ENCODE measurements at regions not wholly inside any gene's neighbourhood (a gene's known extent, or its start where the extent isn't known, plus 50 kb on each side); places are given as distances from the start of the nearest gene placed in this dataset.
"Not testable (repeated sequence)": the region's sequence is repeated elsewhere in the genome, so short reads cannot be mapped to it uniquely, and the experiment has no call there.

DNA sequence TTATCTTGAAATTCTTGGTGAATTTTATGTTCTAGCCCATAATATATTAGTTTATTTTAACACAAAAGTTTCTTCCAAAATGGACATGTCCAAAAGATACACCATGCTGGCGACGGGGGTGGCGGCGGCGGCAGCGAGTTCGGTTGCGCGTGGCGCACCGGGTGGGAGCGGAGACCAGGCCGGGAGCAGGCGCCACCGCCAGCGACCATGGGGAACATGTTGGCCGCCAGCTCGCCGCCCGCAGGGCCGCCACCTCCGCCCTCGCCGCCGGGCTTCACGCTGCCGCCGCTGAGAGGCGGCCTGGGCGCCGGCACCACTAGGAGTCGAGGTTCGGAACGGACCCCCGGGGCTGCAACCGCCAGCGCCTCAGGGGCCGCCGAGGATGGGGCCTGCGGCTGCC, 167.2 kb downstream of the POTEG start:
- H4K91ac ChIP-seq (ENCODE audit: low read depth, low read length, poor library complexity); H3K23ac ChIP-seq (ENCODE audit: low read depth, low read length, poor library complexity); H3K14ac ChIP-seq (ENCODE audit: low read length); DNase-seq (ENCODE audit: low spot score); H3K27me3 ChIP-seq (ENCODE audit: control insufficient read depth in 3 of 3, insufficient read depth in 3 of 3, low read depth in 1 of 3, low read length in 3 of 3); H4K8ac ChIP-seq (ENCODE audit: low read depth, low read length); H2AK5ac ChIP-seq (ENCODE audit: low read depth, low read length); H3K18ac ChIP-seq (ENCODE audit: low read length); H3K9ac ChIP-seq (ENCODE audit: low read depth, low read length, poor library complexity); H2BK15ac ChIP-seq (ENCODE audit: low read length); H3K4me3 ChIP-seq (ENCODE audit: low read length in 2 of 2); H3K79me1 ChIP-seq (ENCODE audit: low read depth, low read length); H3K9me3 ChIP-seq (replicated peaks in 1 of 2; ENCODE audit: control insufficient read depth in 2 of 2, insufficient read depth in 1 of 2, low read depth in 1 of 2, low read length in 2 of 2); H3K27ac ChIP-seq (replicated peaks; ENCODE audit: low read length); H2BK5ac ChIP-seq (ENCODE audit: low read length); H2BK12ac ChIP-seq (ENCODE audit: low read length); H3K4me1 ChIP-seq (ENCODE audit: control insufficient read depth in 2 of 2, insufficient read depth in 1 of 2, low read depth in 1 of 2, low read length in 2 of 2); H3K4me2 ChIP-seq (ENCODE audit: insufficient read depth, low read length, poor library complexity, severe bottlenecking); H3K36me3 ChIP-seq (replicated peaks in 1 of 2; ENCODE audit: control insufficient read depth in 2 of 2, insufficient read depth in 2 of 2, low read length in 2 of 2); H2BK120ac ChIP-seq (ENCODE audit: low read depth, low read length); H2AFZ ChIP-seq (ENCODE audit: low read length); H3K4ac ChIP-seq (ENCODE audit: low read length): not testable (repeated sequence)
- WGBS, 2 donors (ENCODE audit: extremely low coverage in 2 of 2, insufficient read length in 2 of 2, insufficient replicate concordance in 1 of 2): no CpG with 5 or more reads among the region's 40 CpGs

- not testable (repeated sequence) for H3K27ac ChIP-seq (replicated peaks; ENCODE audit: low read length); H2BK12ac ChIP-seq (ENCODE audit: low read length); H2BK15ac ChIP-seq (ENCODE audit: low read length); H3K4me3 ChIP-seq (ENCODE audit: low read length in 2 of 2); H3K36me3 ChIP-seq (replicated peaks in 1 of 2; ENCODE audit: control insufficient read depth in 2 of 2, insufficient read depth in 2 of 2, low read length in 2 of 2); H4K91ac ChIP-seq (ENCODE audit: low read depth, low read length, poor library complexity); H2BK5ac ChIP-seq (ENCODE audit: low read length); H3K4me2 ChIP-seq (ENCODE audit: insufficient read depth, low read length, poor library complexity, severe bottlenecking); H4K8ac ChIP-seq (ENCODE audit: low read depth, low read length); H3K79me1 ChIP-seq (ENCODE audit: low read depth, low read length); H2AK5ac ChIP-seq (ENCODE audit: low read depth, low read length); H3K9me3 ChIP-seq (replicated peaks in 1 of 2; ENCODE audit: control insufficient read depth in 2 of 2, insufficient read depth in 1 of 2, low read depth in 1 of 2, low read length in 2 of 2); H3K9ac ChIP-seq (ENCODE audit: low read depth, low read length, poor library complexity); H3K4me1 ChIP-seq (ENCODE audit: control insufficient read depth in 2 of 2, insufficient read depth in 1 of 2, low read depth in 1 of 2, low read length in 2 of 2); H3K18ac ChIP-seq (ENCODE audit: low read length); H3K23ac ChIP-seq (ENCODE audit: low read depth, low read length, poor library complexity); H3K4ac ChIP-seq (ENCODE audit: low read length); H3K14ac ChIP-seq (ENCODE audit: low read length); H2AFZ ChIP-seq (ENCODE audit: low read length); DNase-seq (ENCODE audit: low spot score); H3K27me3 ChIP-seq (ENCODE audit: control insufficient read depth in 3 of 3, insufficient read depth in 3 of 3, low read depth in 1 of 3, low read length in 3 of 3); H2BK120ac ChIP-seq (ENCODE audit: low read depth, low read length)
- WGBS, 2 donors (ENCODE audit: extremely low coverage in 2 of 2, insufficient read length in 2 of 2, insufficient replicate concordance in 1 of 2): no CpG with 5 or more reads among the region's 16 CpGs
These were observed 166.5 kb downstream of the POTEG start for GRCh38 chr14:19267636-19268035.

- not testable (repeated sequence) for H3K9me3 ChIP-seq (replicated peaks in 1 of 2; ENCODE audit: control insufficient read depth in 2 of 2, insufficient read depth in 1 of 2, low read depth in 1 of 2, low read length in 2 of 2); H3K4ac ChIP-seq (ENCODE audit: low read length); H2BK5ac ChIP-seq (ENCODE audit: low read length); H3K27me3 ChIP-seq (ENCODE audit: control insufficient read depth in 3 of 3, insufficient read depth in 3 of 3, low read depth in 1 of 3, low read length in 3 of 3); H3K4me1 ChIP-seq (ENCODE audit: control insufficient read depth in 2 of 2, insufficient read depth in 1 of 2, low read depth in 1 of 2, low read length in 2 of 2); H3K9ac ChIP-seq (ENCODE audit: low read depth, low read length, poor library complexity); H4K8ac ChIP-seq (ENCODE audit: low read depth, low read length); H3K23ac ChIP-seq (ENCODE audit: low read depth, low read length, poor library complexity); H2BK12ac ChIP-seq (ENCODE audit: low read length); H4K91ac ChIP-seq (ENCODE audit: low read depth, low read length, poor library complexity); H3K18ac ChIP-seq (ENCODE audit: low read length); H3K14ac ChIP-seq (ENCODE audit: low read length); H2BK120ac ChIP-seq (ENCODE audit: low read depth, low read length); H2BK15ac ChIP-seq (ENCODE audit: low read length); H3K36me3 ChIP-seq (replicated peaks in 1 of 2; ENCODE audit: control insufficient read depth in 2 of 2, insufficient read depth in 2 of 2, low read length in 2 of 2); H3K4me2 ChIP-seq (ENCODE audit: insufficient read depth, low read length, poor library complexity, severe bottlenecking); DNase-seq (ENCODE audit: low spot score); H2AFZ ChIP-seq (ENCODE audit: low read length); H3K27ac ChIP-seq (replicated peaks; ENCODE audit: low read length); H2AK5ac ChIP-seq (ENCODE audit: low read depth, low read length); H3K79me1 ChIP-seq (ENCODE audit: low read depth, low read length); H3K4me3 ChIP-seq (ENCODE audit: low read length in 2 of 2)
- no CpG with 5 or more reads among the region's 21 CpGs for WGBS, 2 donors (ENCODE audit: extremely low coverage in 2 of 2, insufficient read length in 2 of 2, insufficient replicate concordance in 1 of 2)
These were observed 166.0 kb downstream of the POTEG start for GRCh38 chr14:19268047-19268627.

DNA sequence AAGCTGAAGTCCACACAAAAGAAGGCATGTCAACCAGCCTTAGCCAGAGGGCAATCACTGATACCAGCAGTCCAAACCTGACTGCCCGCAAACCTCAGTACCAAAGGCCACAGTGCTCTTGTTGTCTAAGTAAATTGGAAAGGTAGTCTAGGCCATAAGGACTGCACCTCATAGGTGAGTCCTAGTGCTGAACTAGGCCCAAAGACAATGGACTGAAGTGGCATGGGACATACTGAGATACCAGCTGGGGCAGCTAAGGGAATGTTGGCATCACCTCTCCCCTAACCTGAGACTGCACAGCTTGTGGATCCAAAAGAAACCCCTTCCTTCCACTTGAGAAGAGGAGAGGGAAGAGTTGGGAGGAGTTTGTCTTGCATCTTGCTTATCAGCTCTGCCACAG, 161.9 kb downstream of the POTEG start:
- H3K27ac ChIP-seq (replicated peaks; ENCODE audit: low read length); H3K4me3 ChIP-seq (ENCODE audit: low read length in 2 of 2); H4K8ac ChIP-seq (ENCODE audit: low read depth, low read length); H2BK15ac ChIP-seq (ENCODE audit: low read length); H3K36me3 ChIP-seq (replicated peaks in 1 of 2; ENCODE audit: control insufficient read depth in 2 of 2, insufficient read depth in 2 of 2, low read length in 2 of 2); H2BK5ac ChIP-seq (ENCODE audit: low read length); H4K91ac ChIP-seq (ENCODE audit: low read depth, low read length, poor library complexity); H3K18ac ChIP-seq (ENCODE audit: low read length); H3K4me2 ChIP-seq (ENCODE audit: insufficient read depth, low read length, poor library complexity, severe bottlenecking); H3K14ac ChIP-seq (ENCODE audit: low read length); H2BK120ac ChIP-seq (ENCODE audit: low read depth, low read length); DNase-seq (ENCODE audit: low spot score); H3K27me3 ChIP-seq (ENCODE audit: control insufficient read depth in 3 of 3, insufficient read depth in 3 of 3, low read depth in 1 of 3, low read length in 3 of 3); H3K23ac ChIP-seq (ENCODE audit: low read depth, low read length, poor library complexity); H3K4me1 ChIP-seq (ENCODE audit: control insufficient read depth in 2 of 2, insufficient read depth in 1 of 2, low read depth in 1 of 2, low read length in 2 of 2); H3K9ac ChIP-seq (ENCODE audit: low read depth, low read length, poor library complexity); H3K9me3 ChIP-seq (replicated peaks in 1 of 2; ENCODE audit: control insufficient read depth in 2 of 2, insufficient read depth in 1 of 2, low read depth in 1 of 2, low read length in 2 of 2); H3K79me1 ChIP-seq (ENCODE audit: low read depth, low read length); H2AK5ac ChIP-seq (ENCODE audit: low read depth, low read length); H3K4ac ChIP-seq (ENCODE audit: low read length); H2BK12ac ChIP-seq (ENCODE audit: low read length); H2AFZ ChIP-seq (ENCODE audit: low read length): not testable (repeated sequence)
- no CpG with 5 or more reads among the region's 1 CpG for WGBS, 2 donors (ENCODE audit: extremely low coverage in 2 of 2, insufficient read length in 2 of 2, insufficient replicate concordance in 1 of 2)
